ENCODE measurements at regions not wholly inside any gene's neighbourhood (a gene's known extent, or its start where the extent isn't known, plus 50 kb on each side); places are given as distances from the start of the nearest gene placed in this dataset.

GRCh38 chr13:30031488-30031887 is 181.1 kb upstream of the UBL3 start:
- no peak for TF ChIP-seq EZH2 (IDR thresholded peaks at IDR 0.05; ENCODE audit: insufficient read depth, low read length)
- TF ChIP-seq, protein P1, sequence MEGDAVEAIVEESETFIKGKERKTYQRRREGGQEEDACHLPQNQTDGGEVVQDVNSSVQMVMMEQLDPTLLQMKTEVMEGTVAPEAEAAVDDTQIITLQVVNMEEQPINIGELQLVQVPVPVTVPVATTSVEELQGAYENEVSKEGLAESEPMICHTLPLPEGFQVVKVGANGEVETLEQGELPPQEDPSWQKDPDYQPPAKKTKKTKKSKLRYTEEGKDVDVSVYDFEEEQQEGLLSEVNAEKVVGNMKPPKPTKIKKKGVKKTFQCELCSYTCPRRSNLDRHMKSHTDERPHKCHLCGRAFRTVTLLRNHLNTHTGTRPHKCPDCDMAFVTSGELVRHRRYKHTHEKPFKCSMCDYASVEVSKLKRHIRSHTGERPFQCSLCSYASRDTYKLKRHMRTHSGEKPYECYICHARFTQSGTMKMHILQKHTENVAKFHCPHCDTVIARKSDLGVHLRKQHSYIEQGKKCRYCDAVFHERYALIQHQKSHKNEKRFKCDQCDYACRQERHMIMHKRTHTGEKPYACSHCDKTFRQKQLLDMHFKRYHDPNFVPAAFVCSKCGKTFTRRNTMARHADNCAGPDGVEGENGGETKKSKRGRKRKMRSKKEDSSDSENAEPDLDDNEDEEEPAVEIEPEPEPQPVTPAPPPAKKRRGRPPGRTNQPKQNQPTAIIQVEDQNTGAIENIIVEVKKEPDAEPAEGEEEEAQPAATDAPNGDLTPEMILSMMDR (IDR thresholded peaks at IDR 0.05; ENCODE audit: insufficient read depth, low read depth, low read length): no peak
- no peak for DNase-seq (ENCODE audit: low read depth)
- no peak for FAIRE-seq
- peaks cover 5% of the 10 kb centered on the region for H3K27me3 Mint-ChIP-seq (ENCODE audit: low read depth, unreplicated experiment)
- H3K27ac ChIP-seq (ENCODE audit: low read depth, low read length): no peak overlapping the region
- H4K20me1 ChIP-seq (ENCODE audit: insufficient read depth, low read length): no peaks in the 10 kb centered on the region
- peaks cover 17% of the 10 kb centered on the region for H3K4me1 Mint-ChIP-seq (ENCODE audit: low read depth, unreplicated experiment)
- no peak overlapping the region for H3K9ac ChIP-seq (ENCODE audit: low read length)
- H3K79me2 ChIP-seq (ENCODE audit: insufficient read depth, low read length): no peaks in the 10 kb centered on the region
- H3K4me3 Mint-ChIP-seq (ENCODE audit: unreplicated experiment): no peak overlapping the region
- no peak overlapping the region for H3K4me3 ChIP-seq (ENCODE audit: insufficient read depth, low read depth, low read length)
- H2AFZ ChIP-seq (ENCODE audit: low read depth, low read length): no peak overlapping the region
- peaks cover 21% of the 10 kb centered on the region for H3K4me1 ChIP-seq (ENCODE audit: insufficient read depth, low read length)
- H3K27ac Mint-ChIP-seq (ENCODE audit: unreplicated experiment): no peak overlapping the region
- H3K4me2 ChIP-seq (ENCODE audit: low read length): no peak overlapping the region
- no peaks in the 10 kb centered on the region for H3K27me3 ChIP-seq (ENCODE audit: insufficient read depth, low read length)
- no peaks in the 10 kb centered on the region for H3K9me3 Mint-ChIP-seq (ENCODE audit: unreplicated experiment)
- no peaks in the 10 kb centered on the region for H3K36me3 Mint-ChIP-seq (ENCODE audit: low read depth, unreplicated experiment)
- H3K9me3 ChIP-seq (ENCODE audit: insufficient read depth, low read depth, low read length): no peaks in the 10 kb centered on the region
- H3K36me3 ChIP-seq (ENCODE audit: insufficient read depth, low read length): no peaks in the 10 kb centered on the region

GRCh38 chr13:30030141-30030750 is 179.8 kb upstream of the UBL3 start:
- Histone ChIP-seq H3K9ac (ENCODE audit: low read length) (no peak overlapping the region), H3K79me2 (ENCODE audit: insufficient read depth, low read length) (no peaks in the 10 kb centered on the region), H4K20me1 (ENCODE audit: insufficient read depth, low read length) (no peaks in the 10 kb centered on the region), H3K4me3 (ENCODE audit: insufficient read depth, low read depth, low read length) (no peak overlapping the region), H3K27ac (ENCODE audit: low read depth, low read length) (no peak overlapping the region), H3K4me2 (ENCODE audit: low read length) (no peak overlapping the region), H3K27me3 (ENCODE audit: insufficient read depth, low read length) (no peaks in the 10 kb centered on the region), H3K36me3 (ENCODE audit: insufficient read depth, low read length) (no peaks in the 10 kb centered on the region), H3K9me3 (ENCODE audit: insufficient read depth, low read depth, low read length) (no peaks in the 10 kb centered on the region), H3K4me1 (ENCODE audit: insufficient read depth, low read length) (peaks cover 29% of the 10 kb centered on the region), H2AFZ (ENCODE audit: low read depth, low read length) (no peak overlapping the region)
- FAIRE-seq: no peak
- Mint-ChIP-seq H3K9me3 (ENCODE audit: unreplicated experiment) (no peaks in the 10 kb centered on the region), H3K27ac (ENCODE audit: unreplicated experiment) (no peak overlapping the region), H3K36me3 (ENCODE audit: low read depth, unreplicated experiment) (peaks cover 2% of the 10 kb centered on the region), H3K27me3 (ENCODE audit: low read depth, unreplicated experiment) (peaks cover 5% of the 10 kb centered on the region), H3K4me3 (ENCODE audit: unreplicated experiment) (no peak overlapping the region), H3K4me1 (ENCODE audit: low read depth, unreplicated experiment) (peaks cover 19% of the 10 kb centered on the region)
- no peak for TF ChIP-seq EZH2 (IDR thresholded peaks at IDR 0.05; ENCODE audit: insufficient read depth, low read length)
- TF ChIP-seq, protein P1 (IDR thresholded peaks at IDR 0.05; ENCODE audit: insufficient read depth, low read depth, low read length): no peak
- no peak for DNase-seq (ENCODE audit: low read depth)

Data from astrocyte (in vitro differentiated cells and primary cell).